ENCODE measurements at regions not wholly inside any gene's neighbourhood (a gene's known extent, or its start where the extent isn't known, plus 50 kb on each side); places are given as distances from the start of the nearest gene placed in this dataset.

- POLR2A ChIA-PET: no interaction called here
- DNase-seq (ENCODE audit: low read depth): no peak
- no peak for TF ChIP-seq CTCF (IDR thresholded peaks at IDR 0.05; ENCODE audit: insufficient read depth, low read depth, low read length)
- Histone ChIP-seq H3K4me3 (ENCODE audit: low read depth, low read length) (no peak overlapping the region), H3K36me3 (ENCODE audit: control insufficient read depth, insufficient read depth, low read length) (no peaks in the 10 kb centered on the region), H3K27me3 (ENCODE audit: control insufficient read depth, insufficient read depth, low read length) (no peaks in the 10 kb centered on the region)
- CTCF ChIA-PET: interaction anchor here (1.2 kb wide), 1 partner anchor 16 kb away, joined by 3 read pairs; no protein-coding TSS in a partner anchor
Observed at GRCh38 chr4:112966701-112967488, 82.6 kb upstream of the ANK2 start.

- Histone ChIP-seq H3K27me3 (ENCODE audit: control insufficient read depth, insufficient read depth, low read length) (no peaks in the 10 kb centered on the region), H3K36me3 (ENCODE audit: control insufficient read depth, insufficient read depth, low read length) (no peaks in the 10 kb centered on the region), H3K4me3 (ENCODE audit: low read depth, low read length) (no peak overlapping the region)
- ChIA-PET CTCF (interaction anchor here (0.6 to 1.4 kb wide), 3 partner anchors 20 to 139 kb away, joined by 3 to 4 read pairs (median 3); no protein-coding TSS in a partner anchor), POLR2A (interaction anchor here (0.7 kb wide), 1 partner anchor 72 kb away, joined by 3 read pairs; no protein-coding TSS in a partner anchor)
- no peak for TF ChIP-seq CTCF (IDR thresholded peaks at IDR 0.05; ENCODE audit: insufficient read depth, low read depth, low read length)
- no peak for DNase-seq (ENCODE audit: low read depth)
Observed at GRCh38 chr4:112968451-112969159, 80.8 kb upstream of the ANK2 start.

GRCh38 chr4:112970903-112971302, 78.5 kb upstream of the ANK2 start:
- no peak for DNase-seq (ENCODE audit: low read depth)
- no peak for TF ChIP-seq CTCF (IDR thresholded peaks at IDR 0.05; ENCODE audit: insufficient read depth, low read depth, low read length)
- no peaks in the 10 kb centered on the region for H3K36me3 ChIP-seq (ENCODE audit: control insufficient read depth, insufficient read depth, low read length)
- POLR2A ChIA-PET: no interaction called here
- no peaks in the 10 kb centered on the region for H3K27me3 ChIP-seq (ENCODE audit: control insufficient read depth, insufficient read depth, low read length)
- H3K4me3 ChIP-seq (ENCODE audit: low read depth, low read length): no peak overlapping the region
- CTCF ChIA-PET: no interaction called here

- peak; percentile 40 for DNase-seq (ENCODE audit: low read depth)
- Histone ChIP-seq H3K27me3 (ENCODE audit: control insufficient read depth, insufficient read depth, low read length) (no peaks in the 10 kb centered on the region), H3K4me3 (ENCODE audit: low read depth, low read length) (no peak overlapping the region), H3K36me3 (ENCODE audit: control insufficient read depth, insufficient read depth, low read length) (no peaks in the 10 kb centered on the region)
- CTCF ChIA-PET: no interaction called here
- TF ChIP-seq CTCF (IDR thresholded peaks at IDR 0.05; ENCODE audit: insufficient read depth, low read depth, low read length): no peak
- POLR2A ChIA-PET: interaction anchor here (0.6 kb wide), 1 partner anchor 12 kb away, joined by 3 read pairs; no protein-coding TSS in a partner anchor
Observed at GRCh38 chr4:112973750-112974251, 75.7 kb upstream of the ANK2 start.
